Activated T-cell treated with anti-CD3 and anti-CD28 coated beads for 24 hours (primary cell): ENCODE measurements at regions not wholly inside any gene's neighbourhood (a gene's known extent, or its start where the extent isn't known, plus 50 kb on each side); places are given as distances from the start of the nearest gene placed in this dataset.
"Not testable (repeated sequence)": the region's sequence is repeated elsewhere in the genome, so short reads cannot be mapped to it uniquely, and the experiment has no call there.

Source experiments
- DNase-seq: peaks from one replicate; pipeline ENCODE4 v3.0.0-alpha.2; 2020; ENCODE audit warnings: low read depth

GRCh38 chr11:109677876-109678275, 255.9 kb downstream of the C11orf87 start:
- no peak for DNase-seq

GRCh38 chr11:109680127-109680526, 258.1 kb downstream of the C11orf87 start:
- DNase-seq: no peak

GRCh38 chr11:109682788-109683187, 260.8 kb downstream of the C11orf87 start:
- not testable (repeated sequence) for DNase-seq

GRCh38 chr11:109695696-109696095, 273.7 kb downstream of the C11orf87 start:
- no peak for DNase-seq

GRCh38 chr11:109696191-109696897, 274.4 kb downstream of the C11orf87 start:
- DNase-seq: no peak

- no peak for DNase-seq
These were observed 275.3 kb downstream of the C11orf87 start for GRCh38 chr11:109697140-109697843.

GRCh38 chr11:109698237-109698636, 276.2 kb downstream of the C11orf87 start:
- no peak for DNase-seq

GRCh38 chr11:109704432-109704831, 282.4 kb downstream of the C11orf87 start:
- no peak for DNase-seq

- no peak for DNase-seq
These were observed 285.0 kb downstream of the C11orf87 start for GRCh38 chr11:109706945-109707344.

- DNase-seq: no peak
These were observed 285.4 kb downstream of the C11orf87 start for GRCh38 chr11:109707411-109707810.

GRCh38 chr11:109708184-109708583, 286.2 kb downstream of the C11orf87 start:
- DNase-seq: no peak

GRCh38 chr11:109714444-109714843, 292.5 kb downstream of the C11orf87 start:
- DNase-seq: not testable (repeated sequence)

- DNase-seq: not testable (repeated sequence)
These were observed 293.4 kb downstream of the C11orf87 start for GRCh38 chr11:109715424-109715823.

GRCh38 chr11:109726061-109726460, 304.1 kb downstream of the C11orf87 start:
- no peak for DNase-seq

- DNase-seq: no peak
These were observed 306.1 kb downstream of the C11orf87 start for GRCh38 chr11:109728056-109728455.

- DNase-seq: no peak
These were observed 307.8 kb downstream of the C11orf87 start for GRCh38 chr11:109729761-109730160.

GRCh38 chr11:109730669-109731068, 308.7 kb downstream of the C11orf87 start:
- no peak for DNase-seq

GRCh38 chr11:109731451-109731850, 309.5 kb downstream of the C11orf87 start:
- DNase-seq: no peak

GRCh38 chr11:109733245-109733644, 311.3 kb downstream of the C11orf87 start:
- DNase-seq: no peak

- no peak for DNase-seq
These were observed 312.6 kb downstream of the C11orf87 start for GRCh38 chr11:109734566-109734965.

GRCh38 chr11:109735128-109735527, 313.1 kb downstream of the C11orf87 start:
- DNase-seq: no peak

GRCh38 chr11:109739379-109739778, 317.4 kb downstream of the C11orf87 start:
- no peak for DNase-seq

GRCh38 chr11:109745996-109746625, 324.1 kb downstream of the C11orf87 start:
- no peak for DNase-seq
